ENCODE measurements at regions not wholly inside any gene's neighbourhood (a gene's known extent, or its start where the extent isn't known, plus 50 kb on each side); places are given as distances from the start of the nearest gene placed in this dataset.

- FAIRE-seq (no peak), DNase-seq (ENCODE audit: insufficient read length, low spot score) (no peak)
- no peak for TF ChIP-seq POLR2A (IDR thresholded peaks at IDR 0.05; ENCODE audit: low read depth, low read length)
Observed at GRCh38 chr2:67258831-67259230, 138.3 kb upstream of the ETAA1 start.

GRCh38 chr2:67259556-67260342 is 137.4 kb upstream of the ETAA1 start:
- TF ChIP-seq POLR2A (IDR thresholded peaks at IDR 0.05; ENCODE audit: low read depth, low read length) = no peak
- FAIRE-seq (peak; percentile 86), DNase-seq (ENCODE audit: insufficient read length, low spot score) (peak; percentile 8)

GRCh38 chr2:67260343-67261277 is 136.5 kb upstream of the ETAA1 start:
- FAIRE-seq (peak; percentile 93), DNase-seq (ENCODE audit: insufficient read length, low spot score) (peak; percentile 23)
- no peak for TF ChIP-seq POLR2A (IDR thresholded peaks at IDR 0.05; ENCODE audit: low read depth, low read length)

GRCh38 chr2:67267241-67267640 is 129.9 kb upstream of the ETAA1 start:
- no peak for DNase-seq (ENCODE audit: insufficient read length, low spot score)
- TF ChIP-seq POLR2A (IDR thresholded peaks at IDR 0.05; ENCODE audit: low read depth, low read length) = no peak
- FAIRE-seq = no peak

- TF ChIP-seq POLR2A (IDR thresholded peaks at IDR 0.05; ENCODE audit: low read depth, low read length) = no peak
- FAIRE-seq (no peak), DNase-seq (ENCODE audit: insufficient read length, low spot score) (peak; percentile 19)
Observed at GRCh38 chr2:67268797-67269196, 128.3 kb upstream of the ETAA1 start.

- TF ChIP-seq POLR2A (IDR thresholded peaks at IDR 0.05; ENCODE audit: low read depth, low read length) = no peak
- FAIRE-seq = no peak
- DNase-seq (ENCODE audit: insufficient read length, low spot score) = no peak
Observed at GRCh38 chr2:67272195-67272594, 124.9 kb upstream of the ETAA1 start.

- TF ChIP-seq POLR2A (IDR thresholded peaks at IDR 0.05; ENCODE audit: low read depth, low read length) = no peak
- DNase-seq (ENCODE audit: insufficient read length, low spot score) (no peak), FAIRE-seq (no peak)
Observed at GRCh38 chr2:67277450-67277849, 119.7 kb upstream of the ETAA1 start.

- DNase-seq (ENCODE audit: insufficient read length, low spot score) (no peak), FAIRE-seq (no peak)
- no peak for TF ChIP-seq POLR2A (IDR thresholded peaks at IDR 0.05; ENCODE audit: low read depth, low read length)
Observed at GRCh38 chr2:67281101-67281500, 116.0 kb upstream of the ETAA1 start.

GRCh38 chr2:67283641-67284040 is 113.5 kb upstream of the ETAA1 start:
- no peak for TF ChIP-seq POLR2A (IDR thresholded peaks at IDR 0.05; ENCODE audit: low read depth, low read length)
- FAIRE-seq = no peak
- no peak for DNase-seq (ENCODE audit: insufficient read length, low spot score)

- DNase-seq (ENCODE audit: insufficient read length, low spot score) = no peak
- no peak for FAIRE-seq
- TF ChIP-seq POLR2A (IDR thresholded peaks at IDR 0.05; ENCODE audit: low read depth, low read length) = no peak
Observed at GRCh38 chr2:67286981-67287759, 110.0 kb upstream of the ETAA1 start.

- FAIRE-seq (no peak), DNase-seq (ENCODE audit: insufficient read length, low spot score) (no peak)
- TF ChIP-seq POLR2A (IDR thresholded peaks at IDR 0.05; ENCODE audit: low read depth, low read length) = no peak
Observed at GRCh38 chr2:67289271-67289670, 107.9 kb upstream of the ETAA1 start.

- no peak for FAIRE-seq
- no peak for DNase-seq (ENCODE audit: insufficient read length, low spot score)
- no peak for TF ChIP-seq POLR2A (IDR thresholded peaks at IDR 0.05; ENCODE audit: low read depth, low read length)
Observed at GRCh38 chr2:67289921-67290371, 107.2 kb upstream of the ETAA1 start.

- DNase-seq (ENCODE audit: insufficient read length, low spot score) = no peak
- TF ChIP-seq POLR2A (IDR thresholded peaks at IDR 0.05; ENCODE audit: low read depth, low read length) = no peak
- peak; percentile 48 for FAIRE-seq
Observed at GRCh38 chr2:67290451-67291290, 106.5 kb upstream of the ETAA1 start.

Data from H54 (cell line).